GM23248 (cell line): ENCODE measurements at regions not wholly inside any gene's neighbourhood (a gene's known extent, or its start where the extent isn't known, plus 50 kb on each side); places are given as distances from the start of the nearest gene placed in this dataset. TPM values are rescaled to one million over a fixed set of nuclear protein-coding genes. Genes with fewer than 3 reads are reported as not detected.

Experiments
- DNase-seq: peaks from one replicate; pipeline ENCODE4 v3.0.0-alpha.2; 2015
- H2AFZ ChIP-seq: fragments of 200-600 bp; sonication (generic); 2 replicates; pipeline ENCODE4 v1.6.1; 2016; ENCODE audit warnings: antibody characterized with exemption
- H3F3A ChIP-seq: fragments of 200-600 bp; sonication (generic); 2 replicates; pipeline ENCODE4 v1.6.1; 2016; ENCODE audit warnings: mild to moderate bottlenecking, antibody characterized with exemption, mixed run types; ENCODE audit not compliant: insufficient read depth
- H3K27ac ChIP-seq: fragments of 200-600 bp; sonication (generic); 2 replicates; pipeline ENCODE4 v1.5.1; 2016; ENCODE audit warnings: mild to moderate bottlenecking
- H3K27me3 ChIP-seq: fragments of 200-600 bp; sonication (generic); replicated peaks from 2 replicates; pipeline ENCODE4 v1.6.1; 2016; ENCODE audit warnings: mild to moderate bottlenecking; ENCODE audit not compliant: insufficient read depth
- H3K36me3 ChIP-seq: fragments of 200-600 bp; sonication (generic); 2 replicates; pipeline ENCODE4 v1.6.1; 2016; ENCODE audit warnings: low read depth, mild to moderate bottlenecking
- H3K4me1 ChIP-seq: fragments of 200-600 bp; sonication (generic); 2 replicates; pipeline ENCODE4 v1.6.1; 2016; ENCODE audit warnings: mild to moderate bottlenecking; ENCODE audit not compliant: insufficient read depth
- H3K4me2 ChIP-seq: fragments of 200-600 bp; sonication (generic); one replicate; pipeline ENCODE4 v1.6.1; 2016; ENCODE audit warnings: mild to moderate bottlenecking; ENCODE audit not compliant: unreplicated experiment
- H3K4me3 ChIP-seq: fragments of 200-600 bp; sonication (generic); 2 replicates; pipeline ENCODE4 v1.5.1; 2016; ENCODE audit warnings: mild to moderate bottlenecking
- H3K79me2 ChIP-seq: fragments of 200-600 bp; sonication (generic); 2 replicates; pipeline ENCODE4 v1.6.1; 2016; ENCODE audit warnings: mild to moderate bottlenecking; ENCODE audit not compliant: insufficient read depth
- H3K9ac ChIP-seq: fragments of 200-600 bp; sonication (generic); 2 replicates; pipeline ENCODE4 v1.6.1; 2016; ENCODE audit warnings: mild to moderate bottlenecking
- H3K9me2 ChIP-seq: fragments of 200-600 bp; sonication (generic); 2 replicates; pipeline ENCODE4 v1.6.1; 2016; ENCODE audit warnings: mixed run types, mild to moderate bottlenecking, moderate library complexity; ENCODE audit not compliant: insufficient read depth
- H3K9me3 ChIP-seq: fragments of 200-600 bp; sonication (generic); one replicate; pipeline ENCODE4 v1.6.1; 2017; ENCODE audit warnings: low read depth
- H4K20me1 ChIP-seq: fragments of 200-600 bp; sonication (generic); 2 replicates; pipeline ENCODE4 v1.6.0; 2016; ENCODE audit not compliant: insufficient read depth
- EZH2 ChIP-seq: fragments of 200-600 bp; sonication (generic); IDR thresholded peaks from 2 replicates; pipeline ENCODE4 v1.6.1; 2018; ENCODE audit warnings: antibody characterized with exemption, mild to moderate bottlenecking; ENCODE audit not compliant: insufficient read depth, poor library complexity, severe bottlenecking
- EZH2phosphoT487 ChIP-seq: fragments of 200-600 bp; sonication (generic); IDR thresholded peaks from 2 replicates; pipeline ENCODE4 v1.6.1; 2018; ENCODE audit warnings: antibody characterized with exemption, moderate library complexity, mild to moderate bottlenecking, low read depth; ENCODE audit not compliant: insufficient read depth
- WGBS, 2 experiments: methylation state at CpG; one replicate each; pipeline ENCODE4 v1.1.6; 2015 to 2017; ENCODE audit warnings: low lambda C conversion rate in 2 of 2, low coverage in 1 of 2; ENCODE audit errors: missing lambda C conversion rate in 2 of 2; 5-methylcytosine and 5-hydroxymethylcytosine counted together
- in situ Hi-C: fragments of 300-500 bp; cut with MboI; formaldehyde crosslinking; loops from 2 replicates; pipeline ENCODE4 v1.15.0; 2020
- small RNA-seq: library from RNA; depleted of rRNA; stranded (forward); fragments of <200 nt; gene quantifications from one replicate; pipeline ENCODE3, GENCODE V24; 2014; ENCODE audit warnings: low read depth, low replicate concordance

- Histone ChIP-seq H3K9me2 (no peaks in the 10 kb centered on the region), H2AFZ (no peak overlapping the region), H3K79me2 (no peaks in the 10 kb centered on the region), H3K27ac (no peak overlapping the region), H3K4me3 (no peak overlapping the region), H3F3A (no peaks in the 10 kb centered on the region), H3K4me2 (no peak overlapping the region), H3K36me3 (no peaks in the 10 kb centered on the region), H3K9ac (no peak overlapping the region), H4K20me1 (no peaks in the 10 kb centered on the region), H3K27me3 (no peaks in the 10 kb centered on the region), H3K9me3 (no peaks in the 10 kb centered on the region), H3K4me1 (no peaks in the 10 kb centered on the region)
- DNase-seq, result peak; percentile 38
- TF ChIP-seq EZH2phosphoT487, result no peak
- TF ChIP-seq EZH2, result no peak
- in situ Hi-C loops, result no loop called here
- 71 to 72% methylated on average over 4 of the region's 4 CpGs for WGBS, 2 experiments
Observed at GRCh38 chr3:174784206-174784934, 74.8 kb upstream of the NAALADL2 start.

- DNase-seq, result no peak
- 94 to 98% methylated on average over 2 of the region's 2 CpGs for WGBS, 2 experiments
- Histone ChIP-seq H3K79me2 (no peaks in the 10 kb centered on the region), H3K9me3 (no peaks in the 10 kb centered on the region), H3K36me3 (no peaks in the 10 kb centered on the region), H3K4me3 (no peak overlapping the region), H3K9me2 (no peaks in the 10 kb centered on the region), H2AFZ (no peak overlapping the region), H3K4me1 (no peaks in the 10 kb centered on the region), H3K27ac (no peak overlapping the region), H3K9ac (no peak overlapping the region), H3F3A (no peaks in the 10 kb centered on the region), H3K27me3 (no peaks in the 10 kb centered on the region), H3K4me2 (no peak overlapping the region), H4K20me1 (no peaks in the 10 kb centered on the region)
- no peak for TF ChIP-seq EZH2phosphoT487
- TF ChIP-seq EZH2, result no peak
- in situ Hi-C loops, result no loop called here
Observed at GRCh38 chr3:174786825-174787224, 72.3 kb upstream of the NAALADL2 start.

GRCh38 chr3:174791161-174791560 lies 68.0 kb upstream of the NAALADL2 start:
- no peaks in the 10 kb centered on the region for H4K20me1 ChIP-seq
- no peak overlapping the region for H3K4me2 ChIP-seq
- no peaks in the 10 kb centered on the region for H3K27me3 ChIP-seq
- TF ChIP-seq EZH2 (no peak), EZH2phosphoT487 (no peak)
- no peaks in the 10 kb centered on the region for H3K36me3 ChIP-seq
- WGBS, 2 experiments, result 71% methylated on average over 3 of the region's 3 CpGs
- no peak overlapping the region for H3K9ac ChIP-seq
- H3K27ac ChIP-seq, result no peak overlapping the region
- no peak overlapping the region for H3K4me3 ChIP-seq
- H3K4me1 ChIP-seq, result no peaks in the 10 kb centered on the region
- H3K79me2 ChIP-seq, result no peaks in the 10 kb centered on the region
- no peak for DNase-seq
- in situ Hi-C loops, result no loop called here
- H3K9me3 ChIP-seq, result no peaks in the 10 kb centered on the region
- no peak overlapping the region for H2AFZ ChIP-seq
- H3F3A ChIP-seq, result no peaks in the 10 kb centered on the region
- no peaks in the 10 kb centered on the region for H3K9me2 ChIP-seq

DNA sequence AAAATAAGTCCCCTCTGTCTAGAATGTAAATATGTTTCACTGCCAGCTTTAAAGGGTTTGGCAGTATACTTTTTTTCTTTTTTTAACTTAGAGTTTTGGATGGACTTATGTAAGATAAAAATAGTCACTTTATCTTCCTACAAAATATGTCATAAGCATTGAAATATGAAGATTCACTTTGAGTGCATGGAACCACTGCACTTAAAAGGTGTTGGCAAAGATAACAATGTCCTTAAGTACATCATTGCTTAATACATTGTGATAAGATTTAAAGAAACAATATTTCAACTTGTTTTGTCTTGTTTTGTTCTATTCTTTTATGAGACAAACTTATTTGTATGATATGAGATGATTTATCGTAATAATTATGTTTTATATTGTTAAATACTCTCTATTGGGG lies 66.3 kb upstream of the NAALADL2 start:
- in situ Hi-C loops, result no loop called here
- no peaks in the 10 kb centered on the region for H3K4me1 ChIP-seq
- H3K9me2 ChIP-seq, result no peaks in the 10 kb centered on the region
- H4K20me1 ChIP-seq, result no peaks in the 10 kb centered on the region
- H3F3A ChIP-seq, result no peaks in the 10 kb centered on the region
- DNase-seq, result no peak
- H3K9me3 ChIP-seq, result no peaks in the 10 kb centered on the region
- H3K79me2 ChIP-seq, result no peaks in the 10 kb centered on the region
- H3K36me3 ChIP-seq, result no peaks in the 10 kb centered on the region
- no peak overlapping the region for H3K27ac ChIP-seq
- H2AFZ ChIP-seq, result no peak overlapping the region
- no peak overlapping the region for H3K4me3 ChIP-seq
- TF ChIP-seq EZH2 (no peak), EZH2phosphoT487 (no peak)
- no peaks in the 10 kb centered on the region for H3K27me3 ChIP-seq
- H3K4me2 ChIP-seq, result no peak overlapping the region
- 76 to 88% methylated on average over 1 of the region's 1 CpG for WGBS, 2 experiments
- H3K9ac ChIP-seq, result no peak overlapping the region

Small RNAs in the stretch of these regions (small RNA-seq; reads per million reads assigned to genes)
- gene RN7SKP40, result not detected
